Activated CD8-positive, alpha-beta T cell treated with anti-CD3 and anti-CD28 coated beads for 36 hours (primary cell): ENCODE measurements at regions not wholly inside any gene's neighbourhood (a gene's known extent, or its start where the extent isn't known, plus 50 kb on each side); places are given as distances from the start of the nearest gene placed in this dataset.

ENCODE experiments used
- ATAC-seq: fragments of 200-7000 bp; cut with Tn5 transposase; one replicate; pipeline ENCODE4 v1.10.0; 2021; ENCODE audit warnings: mild to moderate bottlenecking, moderate library complexity
- CTCF ChIA-PET: fragments of 350-600 bp; sonication (Branson Sonifier 250); formaldehyde crosslinking; loops from one replicate; lab custom pipeline; 2021; ENCODE audit warnings: antibody characterized with exemption; lab: Charles Lee
- POLR2A ChIA-PET: fragments of 350-600 bp; sonication (Branson Sonifier 250); formaldehyde crosslinking; loops from one replicate; lab custom pipeline; 2021; ENCODE audit warnings: antibody characterized with exemption; lab: Charles Lee
- DNase-seq: peaks from one replicate; pipeline ENCODE4 v3.0.0-alpha.2; 2020
- H3K27ac Mint-ChIP-seq: one replicate; pipeline ENCODE4 v1.8.0; 2021; ENCODE audit warnings: mild to moderate bottlenecking, mixed read lengths
- H3K27me3 Mint-ChIP-seq: one replicate; pipeline ENCODE4 v1.8.0; 2021; ENCODE audit warnings: mixed read lengths
- H3K36me3 Mint-ChIP-seq: one replicate; pipeline ENCODE4 v1.8.0; 2021; ENCODE audit warnings: low read depth, mixed read lengths
- H3K4me1 Mint-ChIP-seq: one replicate; pipeline ENCODE4 v1.8.0; 2021; ENCODE audit warnings: low read depth, mixed read lengths
- H3K4me3 Mint-ChIP-seq: one replicate; pipeline ENCODE4 v1.8.0; 2021; ENCODE audit warnings: mild to moderate bottlenecking, moderate library complexity, mixed read lengths
- H3K9me3 Mint-ChIP-seq: one replicate; pipeline ENCODE4 v1.8.0; 2021; ENCODE audit warnings: mixed read lengths
- intact Hi-C: fragments of 100-400 bp; cut with micrococcal nuclease; formaldehyde crosslinking; loops from one replicate; pipeline ENCODE4 v1.10.0; 2022
- TF ChIP-seq, protein P1 (sequence below): fragments of 200-600 bp; IDR thresholded peaks from one replicate; pipeline ENCODE4 v1.8.0; 2022; ENCODE audit warnings: antibody characterized with exemption, mild to moderate bottlenecking

DNA sequence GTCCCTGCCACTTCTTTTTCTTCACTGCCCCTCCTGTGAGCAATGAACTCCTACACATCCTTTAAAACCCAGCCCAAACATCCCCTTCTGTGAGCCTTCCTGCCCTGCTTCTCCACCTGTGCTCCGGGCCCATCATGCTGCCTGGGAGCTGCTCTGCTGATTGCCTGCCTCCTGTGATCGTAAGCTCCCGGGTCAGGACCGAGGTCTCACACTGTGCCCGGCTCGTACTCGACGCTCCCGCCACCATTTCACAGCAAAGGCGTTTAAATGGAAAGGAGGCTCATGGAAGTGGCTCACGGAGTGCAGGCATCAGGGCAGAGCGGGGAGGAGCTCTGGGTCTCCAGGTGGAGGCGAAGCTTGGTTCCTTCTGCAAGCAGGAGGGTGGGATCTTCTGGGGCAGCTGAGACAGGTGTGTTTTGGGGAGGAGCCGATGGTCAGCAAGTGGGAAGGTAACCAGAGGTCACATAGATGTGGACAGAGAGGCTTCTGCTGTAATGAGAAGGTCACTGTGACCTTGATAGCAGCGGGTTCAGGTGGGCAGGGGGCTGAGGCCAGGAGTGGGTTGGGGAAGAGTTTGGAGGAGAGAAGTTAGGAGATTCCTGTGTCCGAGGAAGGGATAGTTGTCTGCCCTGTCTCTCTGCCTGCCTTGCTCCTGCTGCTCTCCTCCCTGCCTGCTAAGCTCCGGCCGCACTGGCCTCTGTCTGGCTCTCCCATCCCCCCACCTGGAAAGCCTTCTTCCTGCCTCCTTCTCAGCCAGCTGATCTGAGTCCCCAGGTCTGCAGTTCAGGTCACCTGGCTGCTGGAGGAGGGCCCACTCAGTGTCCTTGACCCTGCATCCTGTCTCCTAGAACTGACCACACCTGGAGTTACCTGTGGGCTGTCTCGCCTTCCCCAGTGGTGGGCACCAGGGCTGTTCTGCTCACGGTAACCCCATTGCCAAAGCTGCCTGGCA is 52.7 kb upstream of the FRMD1 start:
- ChIA-PET POLR2A (interaction anchor here (0.6 kb wide), 1 partner anchor 448 kb away, joined by 3 read pairs; no protein-coding TSS in a partner anchor), CTCF (no interaction called here)
- no peak overlapping the region for H3K27ac Mint-ChIP-seq

DNA sequence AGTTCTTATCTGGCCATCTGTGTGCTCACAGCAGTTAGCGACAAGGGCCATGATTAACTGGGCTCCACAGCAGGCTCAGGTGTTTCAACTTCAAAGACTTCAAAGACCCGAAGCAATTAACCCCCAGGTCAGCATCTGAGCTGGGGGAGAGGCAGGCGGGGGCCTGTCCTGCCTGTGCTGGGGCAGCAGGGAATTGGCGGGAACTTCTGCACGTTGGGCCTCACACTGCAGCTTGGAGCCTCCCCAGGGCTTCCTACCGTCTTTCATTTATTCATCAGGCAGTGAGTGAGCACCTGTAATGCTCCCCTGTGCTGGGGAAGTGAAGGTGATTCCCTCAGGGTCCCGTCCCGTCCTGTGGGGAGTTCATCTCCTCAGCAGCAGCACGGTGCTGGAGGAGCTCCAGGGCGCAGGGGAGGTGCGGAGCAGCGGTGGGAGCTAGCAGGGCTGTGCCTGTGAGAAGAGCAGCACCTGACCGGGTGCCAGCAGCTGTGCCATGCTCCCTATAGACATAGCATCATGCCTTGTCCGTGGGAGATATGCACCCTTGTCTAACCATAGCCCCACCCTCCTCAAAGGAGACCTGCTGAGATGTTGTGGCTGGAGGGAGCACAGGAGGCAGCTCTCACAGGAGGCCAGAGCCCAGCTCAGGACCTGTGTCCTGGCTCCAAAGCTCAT is 51.8 kb upstream of the FRMD1 start:
- POLR2A ChIA-PET: no interaction called here
- no peak for DNase-seq
- Mint-ChIP-seq H3K36me3 (no peaks in the 10 kb centered on the region), H3K27me3 (peaks cover 22% of the 10 kb centered on the region), H3K27ac (no peak overlapping the region), H3K9me3 (no peaks in the 10 kb centered on the region), H3K4me3 (no peak overlapping the region), H3K4me1 (no peaks in the 10 kb centered on the region)
- CTCF ChIA-PET: no interaction called here
- intact Hi-C loops: no loop called here
- TF ChIP-seq, protein P1, sequence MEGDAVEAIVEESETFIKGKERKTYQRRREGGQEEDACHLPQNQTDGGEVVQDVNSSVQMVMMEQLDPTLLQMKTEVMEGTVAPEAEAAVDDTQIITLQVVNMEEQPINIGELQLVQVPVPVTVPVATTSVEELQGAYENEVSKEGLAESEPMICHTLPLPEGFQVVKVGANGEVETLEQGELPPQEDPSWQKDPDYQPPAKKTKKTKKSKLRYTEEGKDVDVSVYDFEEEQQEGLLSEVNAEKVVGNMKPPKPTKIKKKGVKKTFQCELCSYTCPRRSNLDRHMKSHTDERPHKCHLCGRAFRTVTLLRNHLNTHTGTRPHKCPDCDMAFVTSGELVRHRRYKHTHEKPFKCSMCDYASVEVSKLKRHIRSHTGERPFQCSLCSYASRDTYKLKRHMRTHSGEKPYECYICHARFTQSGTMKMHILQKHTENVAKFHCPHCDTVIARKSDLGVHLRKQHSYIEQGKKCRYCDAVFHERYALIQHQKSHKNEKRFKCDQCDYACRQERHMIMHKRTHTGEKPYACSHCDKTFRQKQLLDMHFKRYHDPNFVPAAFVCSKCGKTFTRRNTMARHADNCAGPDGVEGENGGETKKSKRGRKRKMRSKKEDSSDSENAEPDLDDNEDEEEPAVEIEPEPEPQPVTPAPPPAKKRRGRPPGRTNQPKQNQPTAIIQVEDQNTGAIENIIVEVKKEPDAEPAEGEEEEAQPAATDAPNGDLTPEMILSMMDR: no peak
- ATAC-seq: no peak

More for the DNA sequence above, 52.7 kb upstream of the FRMD1 start:
- ATAC-seq (no peak), DNase-seq (no peak)
- peaks cover 22% of the 10 kb centered on the region for H3K27me3 Mint-ChIP-seq
- H3K36me3 Mint-ChIP-seq: no peaks in the 10 kb centered on the region
- no peak overlapping the region for H3K4me3 Mint-ChIP-seq
- no peaks in the 10 kb centered on the region for H3K9me3 Mint-ChIP-seq
- no peaks in the 10 kb centered on the region for H3K4me1 Mint-ChIP-seq
- TF ChIP-seq, protein P1: no peak
- intact Hi-C loops: no loop called here

DNA sequence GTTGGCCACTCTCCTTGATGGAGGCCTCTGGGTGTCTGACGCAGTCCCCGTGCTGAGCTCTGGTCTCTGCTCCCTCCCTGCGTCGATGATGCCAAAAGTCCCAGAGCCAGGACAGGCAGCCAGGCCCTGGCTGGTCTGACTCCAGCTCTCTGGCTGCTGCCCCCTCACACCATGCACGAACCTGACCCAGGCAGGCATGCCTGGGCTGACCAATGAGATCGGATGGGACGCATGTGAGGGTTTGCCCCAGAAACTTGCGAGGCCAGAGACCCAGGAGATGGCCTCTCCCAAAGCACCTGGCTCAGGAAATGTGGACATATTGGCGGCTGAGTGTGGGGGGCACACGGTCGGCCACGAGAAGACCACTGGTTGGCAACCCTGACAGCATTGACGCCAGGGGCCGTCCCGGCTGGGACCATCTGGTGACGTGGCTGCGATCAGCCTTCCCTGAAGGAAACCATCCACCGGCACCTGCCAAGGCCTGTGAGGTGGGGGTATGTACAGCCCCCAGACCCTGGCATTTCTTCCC is 51.2 kb upstream of the FRMD1 start:
- TF ChIP-seq, protein P1: no peak
- Mint-ChIP-seq H3K27me3 (peaks cover 22% of the 10 kb centered on the region), H3K9me3 (no peaks in the 10 kb centered on the region), H3K4me3 (no peak overlapping the region), H3K4me1 (no peaks in the 10 kb centered on the region), H3K27ac (no peak overlapping the region), H3K36me3 (no peaks in the 10 kb centered on the region)
- ChIA-PET POLR2A (no interaction called here), CTCF (no interaction called here)
- no peak for ATAC-seq
- intact Hi-C loops: no loop called here
- no peak for DNase-seq

DNA sequence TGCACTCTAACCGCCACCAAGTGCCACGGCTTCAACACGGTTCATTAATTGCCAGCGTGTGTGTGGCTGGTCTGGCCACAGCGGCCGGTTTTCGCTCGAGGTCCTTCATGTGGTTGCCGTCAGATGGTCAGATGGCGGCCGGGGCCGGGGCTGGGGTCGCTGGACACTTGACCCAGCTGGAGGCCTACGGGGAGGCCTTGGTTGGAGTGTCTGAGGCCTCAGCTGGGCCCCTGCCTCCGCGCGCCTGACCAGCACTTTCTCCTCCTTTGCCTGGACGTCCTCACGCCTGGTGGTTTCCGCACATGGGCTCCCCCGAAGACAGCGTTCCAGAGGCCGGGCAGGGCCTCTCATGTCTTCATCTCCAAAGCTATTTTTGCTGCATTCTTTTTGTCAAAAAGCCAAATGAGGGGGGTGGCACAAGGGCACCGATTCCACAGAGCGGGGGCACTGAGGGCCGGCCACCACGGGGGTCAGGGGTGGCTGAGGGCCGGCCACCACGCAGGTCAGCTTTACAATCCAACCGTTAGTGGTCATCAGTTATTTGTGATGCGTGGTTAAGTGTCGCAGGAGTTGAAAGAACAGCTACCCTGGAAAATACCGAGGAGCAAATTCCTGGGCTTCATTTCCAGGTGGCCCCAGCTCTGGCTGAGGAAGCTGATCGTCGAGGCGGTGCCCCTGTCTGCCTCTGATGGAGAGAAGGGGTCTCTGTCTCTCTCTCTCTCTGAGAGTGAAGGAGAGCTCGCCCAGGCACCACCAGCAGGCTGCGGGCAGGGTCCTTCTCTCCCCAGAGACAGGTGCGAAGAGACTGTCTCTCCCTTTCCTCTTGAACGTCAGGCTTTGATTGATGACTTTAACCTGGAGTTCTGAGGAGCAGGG is 50.5 kb upstream of the FRMD1 start:
- H3K9me3 Mint-ChIP-seq: no peaks in the 10 kb centered on the region
- TF ChIP-seq, protein P1: no peak
- H3K36me3 Mint-ChIP-seq: no peaks in the 10 kb centered on the region
- no peak overlapping the region for H3K27ac Mint-ChIP-seq
- ChIA-PET CTCF (no interaction called here), POLR2A (no interaction called here)
- peaks cover 22% of the 10 kb centered on the region for H3K27me3 Mint-ChIP-seq
- ATAC-seq: no peak
- no peak for DNase-seq
- H3K4me1 Mint-ChIP-seq: no peaks in the 10 kb centered on the region
- intact Hi-C loops: no loop called here
- no peak overlapping the region for H3K4me3 Mint-ChIP-seq
